Caco-2 (cell line): ENCODE measurements at regions not wholly inside any gene's neighbourhood (a gene's known extent, or its start where the extent isn't known, plus 50 kb on each side); places are given as distances from the start of the nearest gene placed in this dataset.

ENCODE experiments used
- BruUV-seq: library from RNA; stranded (reverse); fragments of 400-500 nt; replicated peaks from 2 replicates; lab custom pipeline; 2021; lab: Mats Ljungman, UMichigan
- CTCF ChIA-PET: fragments of 300-600 bp; sonication (Branson Sonifier 250); formaldehyde crosslinking; loops from one replicate; lab custom pipeline; 2022; ENCODE audit warnings: antibody characterized with exemption; lab: Charles Lee
- POLR2A ChIA-PET: fragments of 300-600 bp; sonication (Branson Sonifier 250); formaldehyde crosslinking; loops from one replicate; lab custom pipeline; 2022; ENCODE audit warnings: antibody characterized with exemption; lab: Charles Lee
- DNase-seq, 2 experiments: peaks; one replicate each; pipeline versions ENCODE4 v3.0.0 to v3.0.0-alpha.2; 2020 to 2022
- H3K27me3 ChIP-seq: replicated peaks from 2 replicates; pipeline ENCODE4 v1.6.0; 2011; ENCODE audit warnings: low read length; ENCODE audit not compliant: control insufficient read depth, insufficient read depth
- H3K36me3 ChIP-seq: 2 replicates; pipeline ENCODE4 v1.5.1; 2011; ENCODE audit warnings: low read length; ENCODE audit not compliant: control insufficient read depth, insufficient read depth
- H3K4me1 ChIP-seq: fragments of 250-450 bp; sonication (Bioruptor Pico); 2 replicates; pipeline ENCODE4 v1.5.1; 2020; ENCODE audit warnings: mild to moderate bottlenecking
- H3K4me3 ChIP-seq: 2 replicates; pipeline ENCODE4 v1.5.1; 2011; ENCODE audit warnings: low read depth, mild to moderate bottlenecking, control low read depth, low read length
- H3K9me3 ChIP-seq: fragments of 250-450 bp; sonication (Bioruptor Pico); 2 replicates; pipeline ENCODE4 v1.5.1; 2020; ENCODE audit warnings: mild to moderate bottlenecking, moderate library complexity
- H3K27ac Mint-ChIP-seq: one replicate; pipeline ENCODE4 v1.8.0; 2022; ENCODE audit warnings: mixed read lengths; ENCODE audit not compliant: unreplicated experiment
- H3K27me3 Mint-ChIP-seq: one replicate; pipeline ENCODE4 v1.8.0; 2022; ENCODE audit warnings: mixed read lengths; ENCODE audit not compliant: insufficient read depth, unreplicated experiment
- H3K36me3 Mint-ChIP-seq: one replicate; pipeline ENCODE4 v1.8.0; 2022; ENCODE audit warnings: mild to moderate bottlenecking, mixed read lengths; ENCODE audit not compliant: insufficient read depth, unreplicated experiment
- H3K4me1 Mint-ChIP-seq: one replicate; pipeline ENCODE4 v1.8.0; 2022; ENCODE audit warnings: low read depth, mixed read lengths; ENCODE audit not compliant: unreplicated experiment
- H3K4me3 Mint-ChIP-seq: one replicate; pipeline ENCODE4 v1.8.0; 2022; ENCODE audit warnings: mild to moderate bottlenecking, moderate library complexity, mixed read lengths; ENCODE audit not compliant: unreplicated experiment
- H3K9me3 Mint-ChIP-seq: one replicate; pipeline ENCODE4 v1.8.0; 2022; ENCODE audit warnings: mixed read lengths; ENCODE audit not compliant: unreplicated experiment
- CTCF ChIP-seq, 2 experiments: fragments of 200-600 bp in 1 of 2; IDR thresholded peaks; 1 replicate in 1 of 2; 2 replicates in 1 of 2; pipeline versions ENCODE4 v1.5.1 to v1.8.0; 2011 to 2022; ENCODE audit warnings: antibody characterized with exemption in 1 of 2, control low read depth in 1 of 2, inconsistent platforms in 1 of 2, low read depth in 1 of 2, low read length in 1 of 2, mild to moderate bottlenecking in 1 of 2, moderate library complexity in 1 of 2; ENCODE audit not compliant: insufficient read depth in 1 of 2, severe bottlenecking in 1 of 2, unreplicated experiment in 1 of 2
- intact Hi-C: fragments of 100-400 bp; cut with micrococcal nuclease; formaldehyde crosslinking; loops from one replicate; pipeline ENCODE4 v1.10.0; 2022; ENCODE audit not compliant: unreplicated experiment

- intact Hi-C loops: no loop called here
- no peak for TF ChIP-seq CTCF (IDR thresholded peaks at IDR 0.05; ENCODE audit: insufficient read depth in 1 of 2, low read depth in 1 of 2, low read length in 1 of 2, severe bottlenecking in 1 of 2, unreplicated experiment in 1 of 2)
- CTCF ChIA-PET: no interaction called here
- Mint-ChIP-seq H3K27me3 (no peaks in the 10 kb centered on the region), H3K36me3 (no peaks in the 10 kb centered on the region), H3K4me1 (no peaks in the 10 kb centered on the region), H3K9me3 (no peaks in the 10 kb centered on the region), H3K4me3 (no peak overlapping the region), H3K27ac (no peak overlapping the region)
- H3K4me3 ChIP-seq: no peak overlapping the region
- no peak for DNase-seq
- H3K4me1 ChIP-seq: no peaks in the 10 kb centered on the region
- no peaks in the 10 kb centered on the region for H3K36me3 ChIP-seq
- no peaks in the 10 kb centered on the region for H3K27me3 ChIP-seq
- POLR2A ChIA-PET: no interaction called here
- H3K9me3 ChIP-seq: no peaks in the 10 kb centered on the region
- BruUV-seq: no TSS peak
Observed at GRCh38 chr2:217691920-217692666, 310.7 kb downstream of the TNS1 start.

- no TSS peak for BruUV-seq
- POLR2A ChIA-PET: no interaction called here
- no peak overlapping the region for H3K4me3 Mint-ChIP-seq
- H3K36me3 ChIP-seq: no peaks in the 10 kb centered on the region
- no peaks in the 10 kb centered on the region for H3K4me1 Mint-ChIP-seq
- no peak for TF ChIP-seq CTCF (IDR thresholded peaks at IDR 0.05; ENCODE audit: insufficient read depth in 1 of 2, low read depth in 1 of 2, low read length in 1 of 2, severe bottlenecking in 1 of 2, unreplicated experiment in 1 of 2)
- CTCF ChIA-PET: no interaction called here
- DNase-seq: no peak
- H3K9me3 Mint-ChIP-seq: no peaks in the 10 kb centered on the region
- no peaks in the 10 kb centered on the region for H3K27me3 Mint-ChIP-seq
- H3K4me3 ChIP-seq: no peak overlapping the region
- H3K36me3 Mint-ChIP-seq: no peaks in the 10 kb centered on the region
- H3K27ac Mint-ChIP-seq: no peak overlapping the region
- H3K9me3 ChIP-seq: no peaks in the 10 kb centered on the region
- intact Hi-C loops: no loop called here
- H3K27me3 ChIP-seq: no peaks in the 10 kb centered on the region
- H3K4me1 ChIP-seq: peaks cover under 1% of the 10 kb centered on the region; the same call in 1 of the 2 replicates
Observed at GRCh38 chr2:217691516-217691915, 311.3 kb downstream of the TNS1 start.

- no peaks in the 10 kb centered on the region for H3K27me3 ChIP-seq
- H3K4me1 Mint-ChIP-seq: peaks cover 22% of the 10 kb centered on the region
- POLR2A ChIA-PET: no interaction called here
- BruUV-seq: no TSS peak
- no peak for TF ChIP-seq CTCF (IDR thresholded peaks at IDR 0.05; ENCODE audit: insufficient read depth in 1 of 2, low read depth in 1 of 2, low read length in 1 of 2, severe bottlenecking in 1 of 2, unreplicated experiment in 1 of 2)
- intact Hi-C loops: no loop called here
- DNase-seq: no peak
- no peaks in the 10 kb centered on the region for H3K36me3 Mint-ChIP-seq
- H3K4me3 ChIP-seq: no peak overlapping the region
- H3K9me3 Mint-ChIP-seq: no peaks in the 10 kb centered on the region
- H3K4me1 ChIP-seq: peaks cover 23% of the 10 kb centered on the region
- no peaks in the 10 kb centered on the region for H3K27me3 Mint-ChIP-seq
- H3K27ac Mint-ChIP-seq: no peak overlapping the region
- CTCF ChIA-PET: no interaction called here
- no peaks in the 10 kb centered on the region for H3K36me3 ChIP-seq
- no peak overlapping the region for H3K4me3 Mint-ChIP-seq
- no peaks in the 10 kb centered on the region for H3K9me3 ChIP-seq
Observed at GRCh38 chr2:217689053-217689452, 313.7 kb downstream of the TNS1 start.
